Left ventricle myocardium inferior (tissue), 1 donor: ENCODE measurements at regions not wholly inside any gene's neighbourhood (a gene's known extent, or its start where the extent isn't known, plus 50 kb on each side); places are given as distances from the start of the nearest gene placed in this dataset.

Experiments
- DNase-seq: peaks from one replicate; pipeline ENCODE4 v3.0.0-alpha.2; 2020
- H3K27ac ChIP-seq: fragments of 200-600 bp; replicated peaks from 2 replicates; pipeline ENCODE4 v1.8.0; 2021
- H3K27me3 ChIP-seq: fragments of 200-600 bp; 2 replicates; pipeline ENCODE4 v1.8.0; 2021; ENCODE audit warnings: low read depth
- H3K36me3 ChIP-seq: fragments of 200-600 bp; 2 replicates; pipeline ENCODE4 v1.8.0; 2021
- H3K4me1 ChIP-seq: fragments of 200-600 bp; 2 replicates; pipeline ENCODE4 v1.8.0; 2021
- H3K4me3 ChIP-seq: fragments of 200-600 bp; 2 replicates; pipeline ENCODE4 v1.8.0; 2021; ENCODE audit warnings: mild to moderate bottlenecking, moderate library complexity
- H3K9me3 ChIP-seq: fragments of 200-600 bp; replicated peaks from 2 replicates; pipeline ENCODE4 v1.8.0; 2021
- intact Hi-C: fragments of 100-400 bp; cut with micrococcal nuclease; formaldehyde crosslinking; loops from one replicate; pipeline ENCODE4 v1.11.0; 2022
- TF ChIP-seq, protein P1 (sequence below): fragments of 200-600 bp; IDR thresholded peaks from 2 replicates; pipeline ENCODE4 v1.8.0; 2021; ENCODE audit warnings: antibody characterized with exemption, mild to moderate bottlenecking, borderline replicate concordance
- donor health status: DM: no; HTN: yes; CAD: no; lungs with severe emphysema.

DNA sequence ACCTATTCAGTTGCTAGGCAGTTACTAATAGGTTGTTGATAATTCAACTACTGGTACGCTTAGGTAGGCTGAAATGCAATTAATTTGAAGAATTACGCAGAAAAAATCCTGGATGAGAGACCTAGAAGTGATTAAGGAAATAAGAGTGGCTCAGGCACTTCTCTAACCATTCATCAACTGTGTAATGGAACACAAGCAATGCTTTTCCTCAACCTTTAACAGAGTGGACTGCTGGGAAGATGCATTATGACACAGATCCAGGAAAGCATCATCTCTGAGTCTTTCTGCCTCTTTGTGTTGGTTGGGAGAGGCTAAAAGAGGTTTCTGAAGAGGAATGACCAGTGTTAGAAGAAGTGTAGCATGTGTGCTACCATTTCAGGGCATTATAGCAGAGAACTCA is 992.2 kb downstream of the TSN start:
- intact Hi-C loops, result no loop called here
- H3K9me3 ChIP-seq, result no peaks in the 10 kb centered on the region
- H3K4me3 ChIP-seq, result no peak overlapping the region
- TF ChIP-seq, protein P1, sequence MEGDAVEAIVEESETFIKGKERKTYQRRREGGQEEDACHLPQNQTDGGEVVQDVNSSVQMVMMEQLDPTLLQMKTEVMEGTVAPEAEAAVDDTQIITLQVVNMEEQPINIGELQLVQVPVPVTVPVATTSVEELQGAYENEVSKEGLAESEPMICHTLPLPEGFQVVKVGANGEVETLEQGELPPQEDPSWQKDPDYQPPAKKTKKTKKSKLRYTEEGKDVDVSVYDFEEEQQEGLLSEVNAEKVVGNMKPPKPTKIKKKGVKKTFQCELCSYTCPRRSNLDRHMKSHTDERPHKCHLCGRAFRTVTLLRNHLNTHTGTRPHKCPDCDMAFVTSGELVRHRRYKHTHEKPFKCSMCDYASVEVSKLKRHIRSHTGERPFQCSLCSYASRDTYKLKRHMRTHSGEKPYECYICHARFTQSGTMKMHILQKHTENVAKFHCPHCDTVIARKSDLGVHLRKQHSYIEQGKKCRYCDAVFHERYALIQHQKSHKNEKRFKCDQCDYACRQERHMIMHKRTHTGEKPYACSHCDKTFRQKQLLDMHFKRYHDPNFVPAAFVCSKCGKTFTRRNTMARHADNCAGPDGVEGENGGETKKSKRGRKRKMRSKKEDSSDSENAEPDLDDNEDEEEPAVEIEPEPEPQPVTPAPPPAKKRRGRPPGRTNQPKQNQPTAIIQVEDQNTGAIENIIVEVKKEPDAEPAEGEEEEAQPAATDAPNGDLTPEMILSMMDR, result no peak
- DNase-seq, result no peak
- no peaks in the 10 kb centered on the region for H3K4me1 ChIP-seq
- no peaks in the 10 kb centered on the region for H3K27me3 ChIP-seq
- H3K36me3 ChIP-seq, result no peaks in the 10 kb centered on the region
- H3K27ac ChIP-seq, result no peak overlapping the region

DNA sequence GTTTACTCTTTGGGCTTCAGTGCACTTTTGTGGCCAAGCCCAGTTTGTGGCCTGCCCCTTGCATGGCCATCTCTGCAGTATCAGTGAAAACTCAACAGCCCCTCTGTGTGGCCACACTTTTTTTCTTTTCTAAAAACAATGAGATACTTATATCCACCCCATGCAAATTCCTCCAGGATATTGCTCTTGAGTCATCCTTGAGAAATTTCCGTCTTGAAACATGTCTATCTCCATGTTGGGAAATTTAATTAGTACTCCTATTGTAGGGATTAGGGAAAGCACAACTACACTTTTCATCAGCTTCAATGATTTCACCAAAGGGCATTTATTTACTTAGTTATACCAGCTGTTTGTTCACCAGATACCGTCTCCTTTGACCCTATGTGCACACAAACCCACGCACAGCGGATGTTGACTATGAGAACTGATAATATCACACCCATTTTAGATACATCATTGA is 993.1 kb downstream of the TSN start:
- no peak for DNase-seq
- intact Hi-C loops, result no loop called here
- Histone ChIP-seq H3K9me3 (no peaks in the 10 kb centered on the region), H3K4me1 (no peaks in the 10 kb centered on the region), H3K27ac (no peak overlapping the region), H3K4me3 (no peak overlapping the region), H3K36me3 (no peaks in the 10 kb centered on the region), H3K27me3 (no peaks in the 10 kb centered on the region)
- TF ChIP-seq, protein P1, result no peak

DNA sequence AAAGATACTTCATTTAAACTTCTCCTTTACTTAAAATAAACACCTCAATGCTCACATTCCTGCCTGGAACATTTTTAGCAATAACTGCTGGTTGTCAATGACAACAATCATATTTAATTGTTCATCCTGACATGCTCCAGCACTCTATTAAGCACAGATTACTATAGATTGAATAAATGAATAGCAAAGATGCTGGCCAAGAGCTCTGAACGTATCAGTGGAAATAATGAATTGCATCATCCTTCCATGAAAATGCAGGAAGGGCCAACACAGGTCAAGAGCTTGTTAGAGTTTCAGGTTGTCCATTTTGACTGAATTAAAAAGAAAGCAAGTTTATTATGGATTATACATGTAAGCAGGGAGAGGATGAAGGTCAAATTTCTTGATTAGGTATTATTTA is 994.0 kb downstream of the TSN start:
- Histone ChIP-seq H3K36me3 (no peaks in the 10 kb centered on the region), H3K4me1 (no peaks in the 10 kb centered on the region), H3K4me3 (no peak overlapping the region), H3K27ac (no peak overlapping the region), H3K27me3 (no peaks in the 10 kb centered on the region), H3K9me3 (no peaks in the 10 kb centered on the region)
- TF ChIP-seq, protein P1, result no peak
- DNase-seq, result no peak
- intact Hi-C loops, result no loop called here

DNA sequence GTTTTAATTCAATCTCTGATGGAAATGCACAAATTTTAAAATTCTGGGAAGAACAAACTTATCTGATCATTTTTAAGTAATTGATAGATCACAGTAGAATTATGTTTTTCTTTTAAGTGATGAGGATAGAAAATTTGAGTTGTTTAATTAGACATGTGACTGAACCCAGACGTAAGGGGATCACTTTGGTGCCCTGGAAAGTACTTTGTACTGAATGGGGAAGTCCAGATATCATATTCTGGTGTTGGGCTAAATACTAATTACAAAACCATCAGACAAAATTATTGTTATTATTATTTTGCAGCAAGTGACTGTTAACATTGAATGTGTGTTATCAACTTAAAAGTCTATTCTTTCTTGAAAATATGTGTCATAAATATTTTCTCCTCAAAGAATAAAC is 994.6 kb downstream of the TSN start:
- H3K36me3 ChIP-seq, result no peaks in the 10 kb centered on the region
- H3K9me3 ChIP-seq, result no peaks in the 10 kb centered on the region
- H3K27me3 ChIP-seq, result no peaks in the 10 kb centered on the region
- TF ChIP-seq, protein P1, result no peak
- DNase-seq, result no peak
- H3K27ac ChIP-seq, result no peak overlapping the region
- H3K4me1 ChIP-seq, result no peaks in the 10 kb centered on the region
- intact Hi-C loops, result no loop called here
- H3K4me3 ChIP-seq, result no peak overlapping the region

DNA sequence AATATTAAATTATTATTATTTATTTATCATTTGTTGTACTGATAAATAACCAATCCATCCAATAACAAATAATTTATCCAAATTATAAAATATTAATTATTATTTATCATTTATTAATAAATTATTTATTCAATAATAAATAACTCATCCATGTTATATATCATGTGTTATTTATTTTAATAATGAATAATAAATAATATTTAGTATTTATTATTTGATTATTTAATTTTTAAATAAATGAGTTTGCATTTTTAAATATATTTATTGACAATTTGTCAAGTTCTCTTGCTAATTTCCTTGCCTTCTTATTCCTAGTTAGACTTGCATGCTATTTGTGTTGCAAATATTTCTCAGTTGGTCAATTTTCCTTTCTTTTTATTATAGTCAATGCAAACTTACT is 995.4 kb downstream of the TSN start:
- no peak for DNase-seq
- no peaks in the 10 kb centered on the region for H3K4me1 ChIP-seq
- intact Hi-C loops, result no loop called here
- no peak overlapping the region for H3K27ac ChIP-seq
- no peaks in the 10 kb centered on the region for H3K27me3 ChIP-seq
- no peak overlapping the region for H3K4me3 ChIP-seq
- no peaks in the 10 kb centered on the region for H3K9me3 ChIP-seq
- TF ChIP-seq, protein P1, result no peak
- no peaks in the 10 kb centered on the region for H3K36me3 ChIP-seq

DNA sequence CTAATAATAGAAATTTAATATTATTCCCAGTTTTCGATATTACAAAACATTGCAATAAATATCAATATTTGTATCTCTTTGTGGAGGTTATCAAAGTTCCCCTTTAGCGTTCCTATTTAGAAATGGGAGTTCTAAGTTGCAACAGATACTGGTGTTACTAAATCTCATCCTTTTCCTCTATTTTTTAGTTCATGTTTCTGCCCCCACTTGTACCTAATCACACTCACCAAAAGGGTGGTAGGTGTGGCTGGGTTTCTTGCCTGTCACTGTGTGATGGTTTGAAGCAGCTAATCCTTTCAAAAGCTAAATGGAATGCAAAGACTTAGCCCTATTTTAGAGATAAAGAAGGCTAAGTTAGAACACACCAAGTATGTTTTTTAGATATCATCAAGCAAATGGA is 997.9 kb downstream of the TSN start:
- Histone ChIP-seq H3K9me3 (no peaks in the 10 kb centered on the region), H3K4me3 (no peak overlapping the region), H3K27ac (no peak overlapping the region), H3K27me3 (no peaks in the 10 kb centered on the region), H3K36me3 (no peaks in the 10 kb centered on the region), H3K4me1 (no peaks in the 10 kb centered on the region)
- no peak for DNase-seq
- TF ChIP-seq, protein P1, result no peak
- intact Hi-C loops, result no loop called here
